Natural killer cell treated with Interleukin-12 subunit alpha and Interleukin-12 subunit beta and Interleukin-15 and Interleukin-18, amount 100 ng/mL, for 72 hours (primary cell): ENCODE measurements at regions not wholly inside any gene's neighbourhood (a gene's known extent, or its start where the extent isn't known, plus 50 kb on each side); places are given as distances from the start of the nearest gene placed in this dataset.
"Not testable (repeated sequence)": the region's sequence is repeated elsewhere in the genome, so short reads cannot be mapped to it uniquely, and the experiment has no call there.

ENCODE experiments used
- ATAC-seq, 2 donors: fragments of 150-1000 bp; cut with Tn5 transposase in 1 of 2; sonication (Bioruptor Pico), chemical (Tn5 transposase) in 1 of 2; 2 replicates each; pipeline ENCODE4 v1.10.0; 2021
- DNase-seq: peaks from one replicate; pipeline ENCODE4 v3.0.0; 2022; ENCODE audit warnings: low spot score
- H3K27ac Mint-ChIP-seq, 2 donors: 1 replicate in 1 of 2; 2 replicates in 1 of 2; pipeline ENCODE4 v1.8.0; 2022; ENCODE audit warnings: mixed read lengths in 2 of 2, mild to moderate bottlenecking in 1 of 2, moderate library complexity in 1 of 2
- H3K27me3 Mint-ChIP-seq, 2 donors: 1 replicate in 1 of 2; 2 replicates in 1 of 2; pipeline ENCODE4 v1.8.0; 2022; ENCODE audit warnings: mixed read lengths in 2 of 2
- H3K36me3 Mint-ChIP-seq: one replicate; pipeline ENCODE4 v1.8.0; 2022; ENCODE audit warnings: mixed read lengths
- H3K4me1 Mint-ChIP-seq, 2 donors: 1 replicate in 1 of 2; 2 replicates in 1 of 2; pipeline ENCODE4 v1.8.0; 2022; ENCODE audit warnings: low read depth in 2 of 2, mixed read lengths in 2 of 2, mild to moderate bottlenecking in 1 of 2
- H3K4me3 Mint-ChIP-seq: one replicate; pipeline ENCODE4 v1.8.0; 2022; ENCODE audit warnings: mixed read lengths
- H3K9me3 Mint-ChIP-seq: 2 replicates; pipeline ENCODE4 v1.8.0; 2022; ENCODE audit warnings: mixed read lengths

- H3K36me3 Mint-ChIP-seq = no peaks in the 10 kb centered on the region
- peaks cover 0 to 4% of the 10 kb centered on the region in 2 donors for H3K4me1 Mint-ChIP-seq
- H3K27ac Mint-ChIP-seq = no peak overlapping the region
- ATAC-seq = no peak
- H3K27me3 Mint-ChIP-seq = no peaks in the 10 kb centered on the region
- H3K4me3 Mint-ChIP-seq = no peak overlapping the region
- DNase-seq = no peak
- no peaks in the 10 kb centered on the region for H3K9me3 Mint-ChIP-seq
Measured at GRCh38 chr6:139994998-139995397, 620.5 kb upstream of the CITED2 start.

GRCh38 chr6:139990856-139991465 is 616.5 kb upstream of the CITED2 start:
- Mint-ChIP-seq H3K9me3 (no peaks in the 10 kb centered on the region), H3K4me1 (no peaks in the 10 kb centered on the region), H3K27ac (no peak overlapping the region), H3K4me3 (no peak overlapping the region), H3K27me3 (peaks cover 0 to 1% of the 10 kb centered on the region in 2 donors), H3K36me3 (no peaks in the 10 kb centered on the region)
- no peak for DNase-seq
- ATAC-seq = no peak

- no peaks in the 10 kb centered on the region for H3K9me3 Mint-ChIP-seq
- H3K36me3 Mint-ChIP-seq = no peaks in the 10 kb centered on the region
- ATAC-seq (no peak), DNase-seq (no peak)
- no peaks in the 10 kb centered on the region for H3K4me1 Mint-ChIP-seq
- peaks cover 0 to 9% of the 10 kb centered on the region in 2 donors for H3K27me3 Mint-ChIP-seq
- no peak overlapping the region for H3K4me3 Mint-ChIP-seq
- H3K27ac Mint-ChIP-seq = no peak overlapping the region
Measured at GRCh38 chr6:139990026-139990686, 615.7 kb upstream of the CITED2 start.

GRCh38 chr6:139988685-139989084 is 614.2 kb upstream of the CITED2 start:
- Mint-ChIP-seq H3K27me3 (peaks cover 0 to 9% of the 10 kb centered on the region in 2 donors), H3K36me3 (no peaks in the 10 kb centered on the region), H3K27ac (no peak overlapping the region), H3K9me3 (no peaks in the 10 kb centered on the region), H3K4me1 (no peaks in the 10 kb centered on the region), H3K4me3 (no peak overlapping the region)
- ATAC-seq (no peak), DNase-seq (no peak)

- no peaks in the 10 kb centered on the region for H3K9me3 Mint-ChIP-seq
- no peak for DNase-seq
- no peaks in the 10 kb centered on the region for H3K36me3 Mint-ChIP-seq
- no peak overlapping the region for H3K27ac Mint-ChIP-seq
- no peaks in the 10 kb centered on the region for H3K4me1 Mint-ChIP-seq
- peaks cover 0 to 9% of the 10 kb centered on the region in 2 donors for H3K27me3 Mint-ChIP-seq
- ATAC-seq = no peak
- no peak overlapping the region for H3K4me3 Mint-ChIP-seq
Measured at GRCh38 chr6:139987091-139987490, 612.6 kb upstream of the CITED2 start.

- no peak for ATAC-seq
- Mint-ChIP-seq H3K4me3 (no peak overlapping the region), H3K9me3 (no peaks in the 10 kb centered on the region), H3K27ac (no peak overlapping the region), H3K27me3 (peaks cover 0 to 9% of the 10 kb centered on the region in 2 donors), H3K36me3 (no peaks in the 10 kb centered on the region), H3K4me1 (no peaks in the 10 kb centered on the region)
- DNase-seq = no peak
Measured at GRCh38 chr6:139985236-139985815, 610.9 kb upstream of the CITED2 start.

GRCh38 chr6:139984317-139984716 is 609.9 kb upstream of the CITED2 start:
- H3K9me3 Mint-ChIP-seq = no peaks in the 10 kb centered on the region
- no peak for DNase-seq
- H3K27me3 Mint-ChIP-seq = peaks cover 0 to 9% of the 10 kb centered on the region in 2 donors
- H3K4me3 Mint-ChIP-seq = no peak overlapping the region
- H3K27ac Mint-ChIP-seq = no peak overlapping the region
- no peaks in the 10 kb centered on the region for H3K36me3 Mint-ChIP-seq
- no peak for ATAC-seq
- no peaks in the 10 kb centered on the region for H3K4me1 Mint-ChIP-seq

- no peaks in the 10 kb centered on the region for H3K9me3 Mint-ChIP-seq
- H3K36me3 Mint-ChIP-seq = no peaks in the 10 kb centered on the region
- no peak for DNase-seq
- H3K4me1 Mint-ChIP-seq = no peaks in the 10 kb centered on the region
- H3K4me3 Mint-ChIP-seq = no peak overlapping the region
- peaks cover 0 to 9% of the 10 kb centered on the region in 2 donors for H3K27me3 Mint-ChIP-seq
- no peak for ATAC-seq
- H3K27ac Mint-ChIP-seq = no peak overlapping the region
Measured at GRCh38 chr6:139983555-139984276, 609.3 kb upstream of the CITED2 start.

GRCh38 chr6:139982652-139983295 is 608.3 kb upstream of the CITED2 start:
- H3K27ac Mint-ChIP-seq = no peak overlapping the region

GRCh38 chr6:139982195-139982594 is 607.7 kb upstream of the CITED2 start:
- H3K27me3 Mint-ChIP-seq = peaks cover 3 to 9% of the 10 kb centered on the region in 2 donors
- no peaks in the 10 kb centered on the region for H3K9me3 Mint-ChIP-seq
- no peaks in the 10 kb centered on the region for H3K4me1 Mint-ChIP-seq
- no peak for ATAC-seq
- H3K27ac Mint-ChIP-seq = no peak overlapping the region
- no peaks in the 10 kb centered on the region for H3K36me3 Mint-ChIP-seq
- no peak for DNase-seq
- no peak overlapping the region for H3K4me3 Mint-ChIP-seq

More at GRCh38 chr6:139982652-139983295, 608.3 kb upstream of the CITED2 start:
- ATAC-seq (no peak), DNase-seq (no peak)
- Mint-ChIP-seq H3K36me3 (no peaks in the 10 kb centered on the region), H3K27me3 (peaks cover 0 to 9% of the 10 kb centered on the region in 2 donors), H3K4me3 (no peak overlapping the region), H3K9me3 (no peaks in the 10 kb centered on the region), H3K4me1 (no peaks in the 10 kb centered on the region)

GRCh38 chr6:139981768-139982181 is 607.3 kb upstream of the CITED2 start:
- Mint-ChIP-seq H3K27ac (no peak overlapping the region), H3K9me3 (no peaks in the 10 kb centered on the region), H3K4me1 (no peaks in the 10 kb centered on the region), H3K36me3 (no peaks in the 10 kb centered on the region), H3K27me3 (peaks cover 3 to 9% of the 10 kb centered on the region in 2 donors), H3K4me3 (no peak overlapping the region)
- DNase-seq (no peak), ATAC-seq (no peak)

GRCh38 chr6:139981066-139981624 is 606.7 kb upstream of the CITED2 start:
- DNase-seq (no peak), ATAC-seq (no peak)
- H3K27me3 Mint-ChIP-seq = peaks cover 3 to 9% of the 10 kb centered on the region in 2 donors

GRCh38 chr6:139980631-139981030 is 606.2 kb upstream of the CITED2 start:
- not testable (repeated sequence) for H3K27ac Mint-ChIP-seq

More at GRCh38 chr6:139981066-139981624, 606.7 kb upstream of the CITED2 start:
- Mint-ChIP-seq H3K4me1 (no peaks in the 10 kb centered on the region), H3K27ac (no peak overlapping the region), H3K4me3 (no peak overlapping the region), H3K36me3 (no peaks in the 10 kb centered on the region), H3K9me3 (no peaks in the 10 kb centered on the region)

More at GRCh38 chr6:139980631-139981030, 606.2 kb upstream of the CITED2 start:
- not testable (repeated sequence) for ATAC-seq, H3K9me3 Mint-ChIP-seq, H3K36me3 Mint-ChIP-seq, H3K27me3 Mint-ChIP-seq, H3K4me1 Mint-ChIP-seq, H3K4me3 Mint-ChIP-seq, DNase-seq
